ENCODE measurements at regions not wholly inside any gene's neighbourhood (a gene's known extent, or its start where the extent isn't known, plus 50 kb on each side); places are given as distances from the start of the nearest gene placed in this dataset.

GRCh38 chr6:21992178-21992967 is 304.5 kb downstream of the PRL start:
- H3K36me3 ChIP-seq (ENCODE audit: control insufficient read depth, insufficient read depth, low read length) = no peaks in the 10 kb centered on the region
- peak; percentile 35 for DNase-seq (ENCODE audit: low read depth)
- TF ChIP-seq CTCF (IDR thresholded peaks at IDR 0.05; ENCODE audit: insufficient read depth, low read depth, low read length) = no peak
- CTCF ChIA-PET = interaction anchor here (1.2 kb wide), 1 partner anchor 15 kb away, joined by 4 read pairs; no protein-coding TSS in a partner anchor
- H3K27me3 ChIP-seq (ENCODE audit: control insufficient read depth, insufficient read depth, low read length) = no peaks in the 10 kb centered on the region
- POLR2A ChIA-PET = no interaction called here
- no peak overlapping the region for H3K4me3 ChIP-seq (ENCODE audit: low read depth, low read length)

GRCh38 chr6:21993841-21994240 is 303.0 kb downstream of the PRL start:
- H3K27me3 ChIP-seq (ENCODE audit: control insufficient read depth, insufficient read depth, low read length) = no peaks in the 10 kb centered on the region
- H3K4me3 ChIP-seq (ENCODE audit: low read depth, low read length) = no peak overlapping the region
- ChIA-PET CTCF (no interaction called here), POLR2A (no interaction called here)
- DNase-seq (ENCODE audit: low read depth) = no peak
- TF ChIP-seq CTCF (IDR thresholded peaks at IDR 0.05; ENCODE audit: insufficient read depth, low read depth, low read length) = no peak
- no peaks in the 10 kb centered on the region for H3K36me3 ChIP-seq (ENCODE audit: control insufficient read depth, insufficient read depth, low read length)

GRCh38 chr6:21994821-21995220 is 302.0 kb downstream of the PRL start:
- CTCF ChIA-PET = no interaction called here
- TF ChIP-seq CTCF (IDR thresholded peaks at IDR 0.05; ENCODE audit: insufficient read depth, low read depth, low read length) = no peak
- POLR2A ChIA-PET = no interaction called here
- no peak for DNase-seq (ENCODE audit: low read depth)
- H3K36me3 ChIP-seq (ENCODE audit: control insufficient read depth, insufficient read depth, low read length) = no peaks in the 10 kb centered on the region
- H3K4me3 ChIP-seq (ENCODE audit: low read depth, low read length) = no peak overlapping the region
- H3K27me3 ChIP-seq (ENCODE audit: control insufficient read depth, insufficient read depth, low read length) = no peaks in the 10 kb centered on the region

GRCh38 chr6:21995318-21995717 is 301.5 kb downstream of the PRL start:
- Histone ChIP-seq H3K27me3 (ENCODE audit: control insufficient read depth, insufficient read depth, low read length) (no peaks in the 10 kb centered on the region), H3K36me3 (ENCODE audit: control insufficient read depth, insufficient read depth, low read length) (no peaks in the 10 kb centered on the region), H3K4me3 (ENCODE audit: low read depth, low read length) (no peak overlapping the region)
- ChIA-PET POLR2A (no interaction called here), CTCF (no interaction called here)
- no peak for DNase-seq (ENCODE audit: low read depth)
- no peak for TF ChIP-seq CTCF (IDR thresholded peaks at IDR 0.05; ENCODE audit: insufficient read depth, low read depth, low read length)

- Histone ChIP-seq H3K27me3 (ENCODE audit: control insufficient read depth, insufficient read depth, low read length) (no peaks in the 10 kb centered on the region), H3K4me3 (ENCODE audit: low read depth, low read length) (no peak overlapping the region), H3K36me3 (ENCODE audit: control insufficient read depth, insufficient read depth, low read length) (no peaks in the 10 kb centered on the region)
- ChIA-PET POLR2A (no interaction called here), CTCF (no interaction called here)
- no peak for TF ChIP-seq CTCF (IDR thresholded peaks at IDR 0.05; ENCODE audit: insufficient read depth, low read depth, low read length)
- DNase-seq (ENCODE audit: low read depth) = no peak
Measured at GRCh38 chr6:21996425-21997118, 300.3 kb downstream of the PRL start.
